ENCODE measurements at regions not wholly inside any gene's neighbourhood (a gene's known extent, or its start where the extent isn't known, plus 50 kb on each side); places are given as distances from the start of the nearest gene placed in this dataset.

DNA sequence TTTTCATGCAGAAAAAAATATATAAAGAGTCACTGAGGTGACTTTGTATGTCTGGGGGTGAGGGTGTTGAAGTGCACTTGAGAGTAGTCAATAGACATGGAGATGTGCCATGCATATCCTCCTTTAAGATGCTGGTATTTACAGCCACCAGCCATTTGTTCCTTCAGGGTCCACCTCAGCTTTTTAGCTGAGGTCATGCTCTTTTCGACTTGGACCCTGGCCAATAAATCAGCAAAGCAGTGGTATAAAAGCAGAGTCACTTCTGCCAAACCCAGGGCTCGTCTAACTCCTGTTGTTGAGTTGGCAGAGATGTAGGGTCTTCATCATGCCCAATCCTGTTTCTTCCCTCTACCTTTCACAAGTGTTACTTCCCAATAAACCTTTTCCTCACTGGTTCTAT, 75.1 kb upstream of the OSTN start:
- TF ChIP-seq, protein P1, sequence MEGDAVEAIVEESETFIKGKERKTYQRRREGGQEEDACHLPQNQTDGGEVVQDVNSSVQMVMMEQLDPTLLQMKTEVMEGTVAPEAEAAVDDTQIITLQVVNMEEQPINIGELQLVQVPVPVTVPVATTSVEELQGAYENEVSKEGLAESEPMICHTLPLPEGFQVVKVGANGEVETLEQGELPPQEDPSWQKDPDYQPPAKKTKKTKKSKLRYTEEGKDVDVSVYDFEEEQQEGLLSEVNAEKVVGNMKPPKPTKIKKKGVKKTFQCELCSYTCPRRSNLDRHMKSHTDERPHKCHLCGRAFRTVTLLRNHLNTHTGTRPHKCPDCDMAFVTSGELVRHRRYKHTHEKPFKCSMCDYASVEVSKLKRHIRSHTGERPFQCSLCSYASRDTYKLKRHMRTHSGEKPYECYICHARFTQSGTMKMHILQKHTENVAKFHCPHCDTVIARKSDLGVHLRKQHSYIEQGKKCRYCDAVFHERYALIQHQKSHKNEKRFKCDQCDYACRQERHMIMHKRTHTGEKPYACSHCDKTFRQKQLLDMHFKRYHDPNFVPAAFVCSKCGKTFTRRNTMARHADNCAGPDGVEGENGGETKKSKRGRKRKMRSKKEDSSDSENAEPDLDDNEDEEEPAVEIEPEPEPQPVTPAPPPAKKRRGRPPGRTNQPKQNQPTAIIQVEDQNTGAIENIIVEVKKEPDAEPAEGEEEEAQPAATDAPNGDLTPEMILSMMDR (IDR thresholded peaks at IDR 0.05): no peak
- TF ChIP-seq POLR2A (IDR thresholded peaks at IDR 0.05): no peak

All from Peyer's patch (tissue), 4 donors.